IMR-90 (cell line): ENCODE measurements at regions not wholly inside any gene's neighbourhood (a gene's known extent, or its start where the extent isn't known, plus 50 kb on each side); places are given as distances from the start of the nearest gene placed in this dataset.

ENCODE experiments used
- ATAC-seq: fragments of 200-7000 bp; cut with Tn5 transposase; 2 replicates; pipeline ENCODE4 v1.9.1; 2020; ENCODE audit warnings: low read depth, mild to moderate bottlenecking, moderate library complexity
- BruUV-seq: library from RNA; stranded (reverse); fragments of 400-500 nt; replicated peaks from 2 replicates; lab custom pipeline; 2021; lab: Mats Ljungman, UMichigan
- CTCF ChIA-PET: fragments of 300-600 bp; formaldehyde crosslinking; extraction: SDS; loops from one replicate; lab custom pipeline; 2021; ENCODE audit warnings: antibody characterized with exemption; lab: Yijun Ruan, JAX
- POLR2A ChIA-PET: fragments of 300-600 bp; sonication (Branson Sonifier 250); formaldehyde crosslinking; loops from one replicate; lab custom pipeline; 2022; ENCODE audit warnings: antibody characterized with exemption; ENCODE audit not compliant: unreplicated experiment; lab: Charles Lee
- DNase-seq: peaks from one replicate; pipeline ENCODE4 v3.0.0; 2013
- H2AFZ ChIP-seq: replicated peaks from 2 replicates; pipeline ENCODE3; 2013; ENCODE audit warnings: low read length, mild to moderate bottlenecking; ENCODE audit not compliant: poor library complexity
- H2AK5ac ChIP-seq: 2 replicates; pipeline ENCODE4 v1.6.1; 2013; ENCODE audit warnings: low read depth, low read length, inconsistent platforms
- H2AK9ac ChIP-seq: replicated peaks from 2 replicates; pipeline ENCODE3; 2013; ENCODE audit warnings: mild to moderate bottlenecking, low read depth, low read length, moderate library complexity; ENCODE audit not compliant: poor library complexity
- H2BK120ac ChIP-seq: 2 replicates; pipeline ENCODE4 v1.6.1; 2013; ENCODE audit warnings: low read depth, low read length, inconsistent platforms
- H2BK15ac ChIP-seq: 3 replicates; pipeline ENCODE4 v1.6.1; 2013; ENCODE audit warnings: low read depth, low read length, inconsistent platforms
- H2BK20ac ChIP-seq: 2 replicates; pipeline ENCODE4 v1.6.1; 2013; ENCODE audit warnings: low read depth, mild to moderate bottlenecking, inconsistent platforms, low read length, moderate library complexity
- H2BK5ac ChIP-seq: 2 replicates; pipeline ENCODE4 v1.6.1; 2013; ENCODE audit warnings: mild to moderate bottlenecking, low read depth, low read length, inconsistent platforms; ENCODE audit not compliant: poor library complexity, severe bottlenecking
- H3K14ac ChIP-seq: replicated peaks from 2 replicates; pipeline ENCODE4 v1.6.1; 2013; ENCODE audit warnings: low read depth, low read length, inconsistent platforms
- H3K18ac ChIP-seq: 2 replicates; pipeline ENCODE4 v1.6.1; 2013; ENCODE audit warnings: low read depth, low read length, control low read depth
- H3K23ac ChIP-seq: 2 replicates; pipeline ENCODE4 v1.6.1; 2013; ENCODE audit warnings: low read depth, low read length, inconsistent platforms
- H3K27ac ChIP-seq: 2 replicates; pipeline ENCODE4 v1.5.1; 2013; ENCODE audit warnings: mild to moderate bottlenecking, control low read depth, low read length; ENCODE audit not compliant: insufficient read depth
- H3K27me3 ChIP-seq: 2 replicates; pipeline ENCODE4 v1.6.1; 2013; ENCODE audit warnings: low read length; ENCODE audit not compliant: control insufficient read depth, insufficient read depth
- H3K36me3 ChIP-seq: 2 replicates; pipeline ENCODE4 v1.6.1; 2013; ENCODE audit warnings: low read length, mixed read lengths; ENCODE audit not compliant: control insufficient read depth, insufficient read depth
- H3K4ac ChIP-seq: 2 replicates; pipeline ENCODE4 v1.6.1; 2013; ENCODE audit warnings: low read depth, low read length, inconsistent platforms
- H3K4me1 ChIP-seq: 2 replicates; pipeline ENCODE4 v1.6.1; 2013; ENCODE audit warnings: low read length, mixed read lengths; ENCODE audit not compliant: control insufficient read depth, insufficient read depth
- H3K4me2 ChIP-seq: 2 replicates; pipeline ENCODE4 v1.6.1; 2013; ENCODE audit warnings: low read depth, mild to moderate bottlenecking, control low read depth, low read length, moderate library complexity
- H3K4me3 ChIP-seq: 2 replicates; pipeline ENCODE4 v1.5.1; 2013; ENCODE audit warnings: low read depth, mild to moderate bottlenecking, control low read depth, low read length, moderate library complexity; ENCODE audit not compliant: insufficient read depth
- H3K56ac ChIP-seq: 2 replicates; pipeline ENCODE4 v1.6.1; 2013; ENCODE audit warnings: low read length, inconsistent platforms; ENCODE audit not compliant: insufficient read depth; ENCODE audit errors: extremely low read depth
- H3K79me1 ChIP-seq, 2 experiments: 2 replicates each; pipeline ENCODE4 v1.6.1; 2013; ENCODE audit warnings: low read length in 2 of 2, inconsistent platforms in 1 of 2, low read depth in 1 of 2
- H3K9ac ChIP-seq: 2 replicates; pipeline ENCODE4 v1.6.1; 2013; ENCODE audit warnings: low read depth, low read length, control low read depth
- H3K9me1 ChIP-seq: 2 replicates; pipeline ENCODE4 v1.6.1; 2013; ENCODE audit warnings: low read length, inconsistent platforms; ENCODE audit not compliant: insufficient read depth
- H3K9me3 ChIP-seq: 2 replicates; pipeline ENCODE4 v1.6.1; 2013; ENCODE audit warnings: low read length; ENCODE audit not compliant: control insufficient read depth, insufficient read depth
- H4K20me1 ChIP-seq: 2 replicates; pipeline ENCODE4 v1.6.1; 2013; ENCODE audit warnings: low read length, inconsistent platforms; ENCODE audit not compliant: insufficient read depth
- H4K5ac ChIP-seq: 2 replicates; pipeline ENCODE4 v1.6.1; 2013; ENCODE audit warnings: mild to moderate bottlenecking, low read depth, low read length, control low read depth
- H4K8ac ChIP-seq, 2 experiments: 2 replicates each; pipeline ENCODE4 v1.6.1; 2013; ENCODE audit warnings: low read depth in 2 of 2, low read length in 2 of 2, control low read depth in 1 of 2, inconsistent platforms in 1 of 2
- H4K91ac ChIP-seq: 2 replicates; pipeline ENCODE4 v1.6.1; 2013; ENCODE audit warnings: low read depth, low read length, inconsistent platforms; ENCODE audit not compliant: insufficient read depth
- BHLHE40 ChIP-seq: fragments of 150-350 bp; IDR thresholded peaks from 2 replicates; pipeline ENCODE4 v1.6.1; 2016; ENCODE audit warnings: mild to moderate bottlenecking, low read depth, low read length
- CEBPB ChIP-seq: IDR thresholded peaks from 2 replicates; pipeline ENCODE4 v1.6.1; 2012; ENCODE audit warnings: low read depth, low read length, improper control_type of control experiment
- CHD1 ChIP-seq: IDR thresholded peaks from 2 replicates; pipeline ENCODE4 v1.6.1; 2012; ENCODE audit warnings: low read depth, low read length, improper control_type of control experiment
- ELK1 ChIP-seq: fragments of 150-350 bp; IDR thresholded peaks from 2 replicates; pipeline ENCODE4 v1.6.1; 2016; ENCODE audit warnings: low read depth, mild to moderate bottlenecking, low read length, moderate library complexity, borderline replicate concordance
- FOS ChIP-seq: fragments of 150-350 bp; IDR thresholded peaks from 2 replicates; pipeline ENCODE4 v1.6.1; 2016; ENCODE audit warnings: low read depth, low read length
- MAFK ChIP-seq: IDR thresholded peaks from 2 replicates; pipeline ENCODE4 v1.6.1; 2012; ENCODE audit warnings: low read depth, low read length, improper control_type of control experiment
- MAZ ChIP-seq: IDR thresholded peaks from 2 replicates; pipeline ENCODE4 v1.6.1; 2012; ENCODE audit warnings: low read depth, mild to moderate bottlenecking, low read length, improper control_type of control experiment, moderate library complexity, borderline replicate concordance
- MXI1 ChIP-seq: IDR thresholded peaks from 2 replicates; pipeline ENCODE4 v1.6.1; 2012; ENCODE audit warnings: low read depth, mild to moderate bottlenecking, low read length, moderate library complexity, borderline replicate concordance
- NFE2L2 ChIP-seq: fragments of 150-350 bp; IDR thresholded peaks from 2 replicates; pipeline ENCODE4 v1.6.1; 2016; ENCODE audit warnings: low read depth, mild to moderate bottlenecking, low read length
- POLR2A ChIP-seq: IDR thresholded peaks from 2 replicates; pipeline ENCODE4 v1.6.1; 2012; ENCODE audit warnings: mild to moderate bottlenecking, low read depth, low read length
- RAD21 ChIP-seq: IDR thresholded peaks from 2 replicates; pipeline ENCODE4 v1.6.1; 2012; ENCODE audit warnings: low read length, improper control_type of control experiment
- RCOR1 ChIP-seq: IDR thresholded peaks from 2 replicates; pipeline ENCODE4 v1.6.1; 2012; ENCODE audit warnings: mild to moderate bottlenecking, low read length, improper control_type of control experiment; ENCODE audit not compliant: insufficient replicate concordance
- RFX5 ChIP-seq: IDR thresholded peaks from 2 replicates; pipeline ENCODE4 v1.8.0; 2012; ENCODE audit warnings: low read depth, mild to moderate bottlenecking, low read length, moderate library complexity
- SMC3 ChIP-seq: fragments of 150-350 bp; IDR thresholded peaks from 2 replicates; pipeline ENCODE4 v1.6.1; 2016; ENCODE audit warnings: low read depth, mild to moderate bottlenecking, antibody characterized with exemption, low read length, moderate library complexity
- WGBS, 2 experiments: methylation state at CpG; one replicate each; pipeline versions ENCODE4 v1.1.5 to v1.1.7; 2013; ENCODE audit warnings: missing lambda C conversion rate in 2 of 2; ENCODE audit not compliant: insufficient read length in 1 of 2; ENCODE audit errors: extremely low coverage in 2 of 2; 5-methylcytosine and 5-hydroxymethylcytosine counted together
- dilution Hi-C: fragments of 300-500 bp; cut with HindIII; formaldehyde crosslinking; loops from one replicate; pipeline ENCODE4 v1.14.3; 2018; ENCODE audit warnings: low sequenced_read_pairs; ENCODE audit not compliant: unreplicated experiment
- in situ Hi-C: fragments of 300-500 bp; cut with MboI; formaldehyde crosslinking; loops from 3 replicates; pipeline ENCODE4 v1.14.3; 2019; ENCODE audit warnings: low sequenced_read_pairs, inconsistent platforms, mixed read lengths
- intact Hi-C: fragments of 100-400 bp; cut with micrococcal nuclease; formaldehyde crosslinking; loops from 2 replicates; pipeline ENCODE4 v1.10.0; 2022
- TF ChIP-seq, protein P1 (sequence below): conservative IDR thresholded peaks from 2 replicates; pipeline ENCODE4 v1.5.1; 2012; ENCODE audit warnings: mild to moderate bottlenecking, low read depth, low read length, improper control_type of control experiment
- TF ChIP-seq, protein P2 (sequence below): fragments of 150-350 bp; IDR thresholded peaks from 2 replicates; pipeline ENCODE4 v1.6.1; 2017; ENCODE audit warnings: mild to moderate bottlenecking, antibody characterized with exemption, low read length, low read depth

GRCh38 chr17:77707546-77707945, 251.0 kb upstream of the TNRC6C start:
- no peak for TF ChIP-seq MAFK
- TF ChIP-seq RFX5, result no peak
- no peak for TF ChIP-seq BHLHE40
- no peak for TF ChIP-seq FOS
- TF ChIP-seq, protein P1, sequence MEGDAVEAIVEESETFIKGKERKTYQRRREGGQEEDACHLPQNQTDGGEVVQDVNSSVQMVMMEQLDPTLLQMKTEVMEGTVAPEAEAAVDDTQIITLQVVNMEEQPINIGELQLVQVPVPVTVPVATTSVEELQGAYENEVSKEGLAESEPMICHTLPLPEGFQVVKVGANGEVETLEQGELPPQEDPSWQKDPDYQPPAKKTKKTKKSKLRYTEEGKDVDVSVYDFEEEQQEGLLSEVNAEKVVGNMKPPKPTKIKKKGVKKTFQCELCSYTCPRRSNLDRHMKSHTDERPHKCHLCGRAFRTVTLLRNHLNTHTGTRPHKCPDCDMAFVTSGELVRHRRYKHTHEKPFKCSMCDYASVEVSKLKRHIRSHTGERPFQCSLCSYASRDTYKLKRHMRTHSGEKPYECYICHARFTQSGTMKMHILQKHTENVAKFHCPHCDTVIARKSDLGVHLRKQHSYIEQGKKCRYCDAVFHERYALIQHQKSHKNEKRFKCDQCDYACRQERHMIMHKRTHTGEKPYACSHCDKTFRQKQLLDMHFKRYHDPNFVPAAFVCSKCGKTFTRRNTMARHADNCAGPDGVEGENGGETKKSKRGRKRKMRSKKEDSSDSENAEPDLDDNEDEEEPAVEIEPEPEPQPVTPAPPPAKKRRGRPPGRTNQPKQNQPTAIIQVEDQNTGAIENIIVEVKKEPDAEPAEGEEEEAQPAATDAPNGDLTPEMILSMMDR, result no peak
- no peak for TF ChIP-seq ELK1
- TF ChIP-seq, protein P2, sequence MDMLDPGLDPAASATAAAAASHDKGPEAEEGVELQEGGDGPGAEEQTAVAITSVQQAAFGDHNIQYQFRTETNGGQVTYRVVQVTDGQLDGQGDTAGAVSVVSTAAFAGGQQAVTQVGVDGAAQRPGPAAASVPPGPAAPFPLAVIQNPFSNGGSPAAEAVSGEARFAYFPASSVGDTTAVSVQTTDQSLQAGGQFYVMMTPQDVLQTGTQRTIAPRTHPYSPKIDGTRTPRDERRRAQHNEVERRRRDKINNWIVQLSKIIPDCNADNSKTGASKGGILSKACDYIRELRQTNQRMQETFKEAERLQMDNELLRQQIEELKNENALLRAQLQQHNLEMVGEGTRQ, result no peak
- TF ChIP-seq RAD21, result no peak
- TF ChIP-seq RCOR1, result no peak
- no peak for TF ChIP-seq SMC3
- TF ChIP-seq CEBPB, result no peak
- TF ChIP-seq MAZ, result no peak
- no peak for TF ChIP-seq MXI1
- no peak for TF ChIP-seq CHD1
- no peak for TF ChIP-seq POLR2A
- no peak for TF ChIP-seq NFE2L2
- DNase-seq (no peak), ATAC-seq (no peak)
- no peak overlapping the region for H2AK9ac ChIP-seq
- H3K27ac ChIP-seq, result no peak overlapping the region
- H3K27me3 ChIP-seq, result peaks cover 7% of the 10 kb centered on the region
- no peak overlapping the region for H2BK120ac ChIP-seq
- no TSS peak for BruUV-seq
- no peaks in the 10 kb centered on the region for H4K20me1 ChIP-seq
- ChIA-PET CTCF (no interaction called here), POLR2A (no interaction called here)
- dilution Hi-C loops, result no loop called here
- H3K9me3 ChIP-seq, result peaks cover 14% of the 10 kb centered on the region
- H4K5ac ChIP-seq, result no peak overlapping the region
- no peak overlapping the region for H3K4ac ChIP-seq
- H2AK5ac ChIP-seq, result no peak overlapping the region
- H4K8ac ChIP-seq, result no peak overlapping the region
- H2BK5ac ChIP-seq, result no peak overlapping the region
- H3K18ac ChIP-seq, result no peak overlapping the region
- no peak overlapping the region for H4K91ac ChIP-seq
- H2AFZ ChIP-seq, result no peak overlapping the region
- H3K9ac ChIP-seq, result no peak overlapping the region
- H3K14ac ChIP-seq, result no peak overlapping the region
- no peak overlapping the region for H3K56ac ChIP-seq
- H3K23ac ChIP-seq, result no peak overlapping the region
- intact Hi-C loops, result no loop called here
- no peaks in the 10 kb centered on the region for H3K79me1 ChIP-seq
- H3K36me3 ChIP-seq, result no peaks in the 10 kb centered on the region
- in situ Hi-C loops, result no loop called here
- H3K9me1 ChIP-seq, result no peaks in the 10 kb centered on the region
- H2BK20ac ChIP-seq, result no peak overlapping the region
- H3K4me1 ChIP-seq, result no peaks in the 10 kb centered on the region
- H3K4me3 ChIP-seq, result no peak overlapping the region
- WGBS, 2 experiments, result no CpG with 5 or more reads among the region's 4 CpGs
- no peak overlapping the region for H3K4me2 ChIP-seq
- no peak overlapping the region for H2BK15ac ChIP-seq
